Motor neuron (in vitro differentiated cells): ENCODE measurements at regions not wholly inside any gene's neighbourhood (a gene's known extent, or its start where the extent isn't known, plus 50 kb on each side); places are given as distances from the start of the nearest gene placed in this dataset.
"Not testable (repeated sequence)": the region's sequence is repeated elsewhere in the genome, so short reads cannot be mapped to it uniquely, and the experiment has no call there.

Source experiments
- ATAC-seq, 8 experiments: fragments of 200-7000 bp; cut with Tn5 transposase; replicated peaks in 6 of 8; 2 replicates each; pipeline ENCODE4 v1.8.0; 2021; ENCODE audit warnings: mild to moderate bottlenecking in 8 of 8, moderate library complexity in 8 of 8
- H3K27ac ChIP-seq, 2 donors: fragments of 250-450 bp; sonication (Bioruptor Pico); 2 replicates each; pipeline ENCODE4 v1.9.0; 2021; ENCODE audit warnings: antibody characterized with exemption in 2 of 2, mild to moderate bottlenecking in 2 of 2, moderate library complexity in 1 of 2
- H3K4me1 ChIP-seq, 2 donors: fragments of 250-450 bp; sonication (Bioruptor Pico); replicated peaks in 1 of 2; 2 replicates each; pipeline ENCODE4 v1.6.1; 2021; ENCODE audit warnings: antibody characterized with exemption in 2 of 2, mild to moderate bottlenecking in 2 of 2, moderate library complexity in 1 of 2
- H3K4me3 ChIP-seq, 5 donors: fragments of 250-450 bp; sonication (Bioruptor Pico); 2 replicates each; pipeline ENCODE4 v1.9.0; 2021; ENCODE audit warnings: antibody characterized with exemption in 5 of 5, mild to moderate bottlenecking in 5 of 5, moderate library complexity in 4 of 5
- WGBS, 10 experiments: fragments of 450-650 bp; shearing (Covaris generic); methylation state at CpG; one replicate each; pipeline ENCODE4 v1.0.0; 2022; 5-methylcytosine and 5-hydroxymethylcytosine counted together
- in situ Hi-C, 9 experiments: fragments of 400-800 bp; cut with MboI; loops; one replicate each; pipeline ENCODE4 v1.15.0; 2021; ENCODE audit warnings: low sequenced_read_pairs in 9 of 9, low pct_unique_long_range_greater_than_20kb in 2 of 9; ENCODE audit not compliant: unreplicated experiment in 9 of 9

GRCh38 chr1:234855851-234856250, 245.9 kb upstream of the IRF2BP2 start:
- H3K4me1 ChIP-seq: peaks cover 10 to 13% of the 10 kb centered on the region in 2 donors
- 71 to 100% (median 95%) methylated on average over 1 to 3 of the region's 3 CpGs; no CpG with 5 or more reads in 1 of the 10 experiments for WGBS, 10 experiments
- no peak for ATAC-seq
- no peak overlapping the region for H3K4me3 ChIP-seq
- in situ Hi-C loops: loop anchor here in 1 of 9 experiments (25.0 kb wide), 1 partner anchor 119 kb away; no protein-coding TSS in a partner anchor
- H3K27ac ChIP-seq: no peak overlapping the region

GRCh38 chr1:234854645-234855039, 244.7 kb upstream of the IRF2BP2 start:
- Histone ChIP-seq H3K4me3 (no peak overlapping the region), H3K4me1 (peaks cover 17 to 19% of the 10 kb centered on the region in 2 donors), H3K27ac (no peak overlapping the region)
- no peak for ATAC-seq
- in situ Hi-C loops: loop anchor here in 1 of 9 experiments (25.0 kb wide), 1 partner anchor 117 kb away; no protein-coding TSS in a partner anchor
- WGBS, 10 experiments: 17 to 100% (median 40%) methylated on average over 1 of the region's 1 CpG; no CpG with 5 or more reads in 3 of the 10 experiments

DNA sequence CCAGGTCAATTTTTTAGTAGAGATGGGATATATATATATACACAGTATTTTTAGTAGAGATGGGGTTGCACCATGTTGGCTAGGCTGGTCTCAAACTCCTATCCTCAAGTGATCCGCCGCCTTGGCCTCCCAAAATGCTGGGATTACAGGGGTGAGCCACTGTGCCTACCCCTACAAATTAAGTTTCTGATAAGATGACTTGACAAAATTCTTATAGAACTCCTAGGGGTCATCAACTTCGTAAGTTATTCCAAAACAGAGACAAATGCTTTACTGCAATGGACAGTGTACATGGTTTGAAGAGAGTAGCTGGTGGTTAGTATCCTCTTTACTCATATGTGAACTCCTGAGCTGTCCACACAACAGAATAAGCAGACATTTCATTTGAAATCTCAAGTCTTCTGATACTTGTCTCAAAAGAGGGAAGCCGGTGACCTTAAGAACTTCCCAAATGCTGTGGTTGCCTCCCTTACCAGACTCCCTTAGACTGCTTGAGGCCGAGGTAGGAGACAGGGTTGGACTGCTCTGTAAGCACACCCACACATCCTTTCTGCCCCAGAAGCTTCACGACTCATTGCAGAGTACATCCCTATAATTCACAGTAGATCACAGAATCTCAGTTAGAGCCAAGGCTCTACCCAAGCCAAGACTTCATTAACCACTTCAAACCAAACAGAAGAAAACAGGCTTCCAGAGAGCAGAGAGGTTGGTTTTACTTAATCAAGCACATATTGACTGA, 244.1 kb upstream of the IRF2BP2 start:
- in situ Hi-C loops: loop anchor here in 1 of 9 experiments (25.0 kb wide), 1 partner anchor 117 kb away; no protein-coding TSS in a partner anchor
- ATAC-seq: no peak
- H3K4me1 ChIP-seq: peaks cover 22 to 24% of the 10 kb centered on the region in 2 donors
- no peak overlapping the region for H3K4me3 ChIP-seq
- WGBS, 10 experiments: 83 to 100% (median 93%) methylated on average over 2 to 6 of the region's 6 CpGs; no CpG with 5 or more reads in 3 of the 10 experiments
- no peak overlapping the region for H3K27ac ChIP-seq

DNA sequence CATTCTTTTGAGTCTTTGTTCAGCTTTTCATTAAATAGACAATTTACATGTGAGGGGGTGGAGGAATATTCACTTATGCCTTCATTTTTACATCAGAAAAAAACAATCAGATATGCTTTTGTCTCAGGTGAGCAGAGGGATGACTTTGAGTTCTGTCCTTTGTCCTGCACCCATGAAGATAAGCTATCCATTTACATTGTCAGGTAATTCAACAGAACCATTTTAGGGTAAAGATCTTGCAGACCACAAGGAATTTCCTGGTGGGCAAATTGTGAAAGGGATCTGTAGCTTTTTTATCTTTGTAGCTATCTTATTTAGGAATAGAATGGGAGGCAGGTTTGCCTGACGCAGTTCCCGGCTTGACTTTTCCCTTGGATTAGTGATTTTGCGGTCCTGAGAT, 242.7 kb upstream of the IRF2BP2 start:
- in situ Hi-C loops: loop anchor here in 1 of 9 experiments (25.0 kb wide), 1 partner anchor 115 kb away; no protein-coding TSS in a partner anchor
- no peak for ATAC-seq

GRCh38 chr1:234851450-234852438, 241.8 kb upstream of the IRF2BP2 start:
- H3K4me1 ChIP-seq: peaks cover 23 to 25% of the 10 kb centered on the region in 2 donors
- no peak overlapping the region for H3K4me3 ChIP-seq
- ATAC-seq: peak; percentile 45 to 91 (median 75)
- WGBS, 10 experiments: 74 to 94% (median 88%) methylated on average over 2 to 9 of the region's 9 CpGs; no CpG with 5 or more reads in 2 of the 10 experiments
- H3K27ac ChIP-seq: no peak overlapping the region
- in situ Hi-C loops: loop anchor here in 1 of 9 experiments (25.0 kb wide), 1 partner anchor 114 kb away; no protein-coding TSS in a partner anchor

More for the DNA sequence above, 242.7 kb upstream of the IRF2BP2 start:
- WGBS, 10 experiments: 83 to 100% (median 94%) methylated on average over 1 to 3 of the region's 3 CpGs; no CpG with 5 or more reads in 3 of the 10 experiments
- H3K4me1 ChIP-seq: peaks cover 23 to 25% of the 10 kb centered on the region in 2 donors
- H3K27ac ChIP-seq: no peak overlapping the region
- H3K4me3 ChIP-seq: no peak overlapping the region

GRCh38 chr1:234849832-234850231, 239.9 kb upstream of the IRF2BP2 start:
- no peak overlapping the region for H3K27ac ChIP-seq
- in situ Hi-C loops: loop anchor here in 5 of 9 experiments (25.0 kb wide), 2 partner anchors 113 to 212 kb away; no protein-coding TSS in a partner anchor
- WGBS, 10 experiments: 45 to 94% (median 80%) methylated on average over 2 to 8 of the region's 8 CpGs
- peak in 4 of 8 experiments; percentile 42 to 64 (median 47) for ATAC-seq
- peaks cover 23 to 25% of the 10 kb centered on the region in 2 donors for H3K4me1 ChIP-seq
- no peak overlapping the region for H3K4me3 ChIP-seq

DNA sequence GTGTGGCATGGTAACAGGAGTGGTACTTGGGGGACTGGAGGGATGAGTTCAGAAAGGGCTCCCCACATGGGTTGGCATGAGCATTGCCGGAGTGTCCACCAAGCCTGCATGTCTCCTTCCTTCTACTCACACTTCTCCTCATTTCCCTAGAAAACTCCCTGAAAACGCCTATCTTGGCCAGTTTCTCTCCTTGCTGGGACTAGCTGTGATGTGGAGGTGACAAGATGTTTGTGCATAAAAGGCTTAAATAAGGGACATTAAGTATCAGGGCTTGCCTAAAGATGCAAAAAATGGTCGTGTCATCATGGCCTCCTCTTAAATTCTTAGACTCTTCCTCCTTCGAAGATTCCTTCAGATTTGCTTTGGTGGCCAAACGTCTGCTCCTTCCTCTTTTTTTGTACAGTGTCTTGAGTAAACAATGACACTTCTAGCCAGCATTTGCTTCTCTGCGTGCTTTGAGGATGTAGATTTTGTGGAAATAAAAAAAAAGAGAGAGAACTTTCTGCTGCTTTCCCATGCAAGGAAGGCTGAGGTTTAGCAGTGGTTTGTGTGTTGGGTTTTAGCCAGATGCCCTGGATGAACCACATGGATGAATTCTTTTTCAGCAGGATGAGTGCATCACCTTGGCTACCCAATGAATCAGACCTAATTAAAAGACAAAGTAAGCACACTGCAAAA, 239.1 kb upstream of the IRF2BP2 start:
- in situ Hi-C loops: loop anchor here in 4 of 9 experiments (25.0 kb wide), 2 partner anchors 112 to 213 kb away; no protein-coding TSS in a partner anchor
- 24 to 87% (median 72%) methylated on average over 1 to 6 of the region's 6 CpGs; no CpG with 5 or more reads in 1 of the 10 experiments for WGBS, 10 experiments
- no peak overlapping the region for H3K27ac ChIP-seq
- H3K4me1 ChIP-seq: peaks cover 23 to 25% of the 10 kb centered on the region in 2 donors
- peak in 2 of 8 experiments; percentile 38 to 61 for ATAC-seq
- H3K4me3 ChIP-seq: no peak overlapping the region

DNA sequence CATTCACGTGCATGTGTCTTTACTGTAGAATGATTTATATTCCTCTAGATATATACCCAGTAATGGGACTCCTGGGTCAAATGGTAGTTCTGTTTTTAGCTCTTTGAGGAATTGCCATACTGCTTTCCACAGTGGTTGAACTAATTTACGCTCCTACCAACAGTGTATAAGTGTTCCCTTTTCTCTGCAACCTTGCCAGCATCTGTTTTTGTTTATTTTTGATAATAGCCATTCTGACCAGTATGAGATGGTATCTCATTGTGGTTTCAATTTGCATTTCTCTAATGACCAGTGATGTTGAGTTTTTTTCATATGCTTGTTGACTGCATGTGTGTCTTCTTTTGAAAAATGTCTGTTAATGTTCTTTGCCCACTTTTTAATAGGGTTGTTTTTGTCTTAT, 236.8 kb upstream of the IRF2BP2 start:
- WGBS, 10 experiments: 62 to 100% (median 93%) methylated on average over 1 to 2 of the region's 2 CpGs; no CpG with 5 or more reads in 1 of the 10 experiments
- in situ Hi-C loops: loop anchor here in 4 of 9 experiments (25.0 kb wide), 2 partner anchors 110 to 215 kb away; no protein-coding TSS in a partner anchor
- H3K4me1 ChIP-seq: peaks cover 26 to 29% of the 10 kb centered on the region in 2 donors
- not testable (repeated sequence) for H3K27ac ChIP-seq, H3K4me3 ChIP-seq
- ATAC-seq: peak in 1 of 8 experiments; percentile 44

- WGBS, 10 experiments: 39 to 94% (median 86%) methylated on average over 1 to 2 of the region's 2 CpGs
- in situ Hi-C loops: loop anchor here in 4 of 9 experiments (25.0 kb wide), 2 partner anchors 109 to 216 kb away; no protein-coding TSS in a partner anchor
- peaks cover 27 to 30% of the 10 kb centered on the region in 2 donors for H3K4me1 ChIP-seq
- no peak for ATAC-seq
- H3K27ac ChIP-seq: no peak overlapping the region
- H3K4me3 ChIP-seq: no peak overlapping the region
Observed at GRCh38 chr1:234845836-234846235, 235.9 kb upstream of the IRF2BP2 start.

DNA sequence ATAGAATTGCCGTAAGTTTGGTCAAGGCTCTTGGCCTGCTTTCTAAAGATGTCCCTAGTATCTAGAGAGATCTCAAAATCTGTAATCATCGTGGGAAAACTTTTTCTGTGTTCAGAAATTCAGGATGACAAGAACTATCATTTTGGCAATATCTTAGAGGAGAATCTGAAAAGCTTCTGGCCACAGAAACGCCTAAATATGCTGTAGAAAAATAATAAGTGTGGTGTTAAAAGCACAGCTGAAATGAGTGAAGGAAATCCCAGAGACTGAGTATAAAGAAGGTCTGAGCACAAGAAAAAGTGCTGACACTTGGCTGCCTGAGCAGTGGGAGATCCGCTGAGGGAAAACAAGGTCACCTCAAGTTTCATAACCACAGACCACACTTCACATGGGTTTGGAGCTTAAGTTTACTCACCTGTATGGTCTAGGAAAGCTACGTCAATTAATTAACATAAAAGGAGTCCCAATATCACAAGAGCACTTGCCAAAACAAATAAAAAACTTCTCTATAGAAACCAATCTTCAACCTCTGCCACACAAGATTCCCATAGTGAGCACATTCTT, 235.2 kb upstream of the IRF2BP2 start:
- Histone ChIP-seq H3K27ac (no peak overlapping the region), H3K4me3 (no peak overlapping the region), H3K4me1 (peaks cover 26 to 28% of the 10 kb centered on the region in 2 donors)
- WGBS, 10 experiments: 50 to 100% (median 86%) methylated on average over 1 to 5 of the region's 5 CpGs
- in situ Hi-C loops: loop anchor here in 4 of 9 experiments (25.0 kb wide), 2 partner anchors 108 to 217 kb away; no protein-coding TSS in a partner anchor
- ATAC-seq: no peak

GRCh38 chr1:234844479-234845031, 234.6 kb upstream of the IRF2BP2 start:
- in situ Hi-C loops: loop anchor here in 4 of 9 experiments (25.0 kb wide), 2 partner anchors 107 to 218 kb away; no protein-coding TSS in a partner anchor
- peaks cover 20 to 23% of the 10 kb centered on the region in 2 donors for H3K4me1 ChIP-seq
- no peak overlapping the region for H3K27ac ChIP-seq
- H3K4me3 ChIP-seq: no peak overlapping the region
- no peak for ATAC-seq
- 78 to 100% (median 90%) methylated on average over 4 to 7 of the region's 7 CpGs for WGBS, 10 experiments
